ENCODE measurements at regions not wholly inside any gene's neighbourhood (a gene's known extent, or its start where the extent isn't known, plus 50 kb on each side); places are given as distances from the start of the nearest gene placed in this dataset.

DNA sequence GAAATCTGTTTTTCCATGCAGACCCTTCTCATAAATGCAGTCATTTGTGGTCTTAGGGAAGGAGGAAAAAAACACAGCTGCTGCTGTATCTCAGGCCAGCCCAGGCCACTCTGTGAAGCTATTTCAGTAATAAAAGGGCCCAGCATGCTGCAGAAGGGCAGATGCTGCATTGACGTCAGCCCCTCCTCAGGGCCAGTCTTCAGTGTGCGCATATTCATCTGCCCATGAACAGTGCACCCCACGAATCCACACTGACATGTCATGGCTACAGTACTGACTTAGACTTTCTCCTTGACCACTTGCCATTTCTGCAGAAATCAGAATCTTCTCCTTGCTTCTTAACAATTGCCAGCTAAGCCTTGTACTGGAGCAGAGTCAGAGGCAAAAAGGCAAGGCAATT is 304.7 kb downstream of the GABRG2 start:
- ChIA-PET CTCF (no interaction called here), POLR2A (no interaction called here)
- BruUV-seq (replicated peaks): no TSS peak

DNA sequence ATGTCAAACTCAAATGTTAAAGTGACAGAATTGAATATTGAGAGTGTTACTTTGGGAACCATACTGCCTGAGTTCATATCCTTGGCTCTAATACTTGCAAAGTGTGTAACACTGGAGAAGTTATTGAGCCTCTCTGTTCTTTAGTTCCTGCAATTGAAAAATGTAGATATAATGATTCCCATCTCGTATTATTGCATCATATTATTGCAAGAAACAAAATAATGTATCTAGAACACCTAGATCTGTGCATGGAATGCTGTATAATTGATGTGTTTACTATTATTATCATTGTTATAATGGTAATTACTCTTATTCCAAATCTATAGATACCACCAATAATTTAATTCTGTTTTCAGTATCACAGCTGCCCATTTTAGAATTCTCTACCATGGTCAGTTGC is 310.3 kb downstream of the GABRG2 start:
- DNase-seq (ENCODE audit: low read depth, low spot score) (no peak), ATAC-seq (no peak)
- intact Hi-C loops (cut with micrococcal nuclease; ENCODE audit: unreplicated experiment) (no loop called here), in situ Hi-C loops (cut with HindIII; ENCODE audit: low pct_unique_long_range_greater_than_20kb, low sequenced_read_pairs) (no loop called here)
- ChIA-PET POLR2A (no interaction called here), CTCF (no interaction called here)
- Histone ChIP-seq H3K27me3 (ENCODE audit: control insufficient read depth, insufficient read depth, low read length) (no peaks in the 10 kb centered on the region), H3K27ac (ENCODE audit: low read length) (no peak overlapping the region), H3K4me3 (ENCODE audit: low read depth in 2 of 2, low read length in 2 of 2) (no peak overlapping the region), H3K36me3 (ENCODE audit: control insufficient read depth, insufficient read depth, low read length) (no peaks in the 10 kb centered on the region), H3K9me3 (ENCODE audit: control insufficient read depth, insufficient read depth, low read depth, low read length) (no peaks in the 10 kb centered on the region), H3K4me1 (ENCODE audit: control insufficient read depth, insufficient read depth, low read length) (no peaks in the 10 kb centered on the region)
- TF ChIP-seq TCF7L2 (IDR thresholded peaks at IDR 0.05; ENCODE audit: low read depth, low read length): no peak
- no peak for TF ChIP-seq SIN3A (IDR thresholded peaks at IDR 0.05; ENCODE audit: borderline replicate concordance, insufficient read depth, low read depth, low read length)
- TF ChIP-seq POLR2AphosphoS5 (IDR thresholded peaks at IDR 0.05; ENCODE audit: low read depth, low read length): no peak
- TF ChIP-seq, protein P1, sequence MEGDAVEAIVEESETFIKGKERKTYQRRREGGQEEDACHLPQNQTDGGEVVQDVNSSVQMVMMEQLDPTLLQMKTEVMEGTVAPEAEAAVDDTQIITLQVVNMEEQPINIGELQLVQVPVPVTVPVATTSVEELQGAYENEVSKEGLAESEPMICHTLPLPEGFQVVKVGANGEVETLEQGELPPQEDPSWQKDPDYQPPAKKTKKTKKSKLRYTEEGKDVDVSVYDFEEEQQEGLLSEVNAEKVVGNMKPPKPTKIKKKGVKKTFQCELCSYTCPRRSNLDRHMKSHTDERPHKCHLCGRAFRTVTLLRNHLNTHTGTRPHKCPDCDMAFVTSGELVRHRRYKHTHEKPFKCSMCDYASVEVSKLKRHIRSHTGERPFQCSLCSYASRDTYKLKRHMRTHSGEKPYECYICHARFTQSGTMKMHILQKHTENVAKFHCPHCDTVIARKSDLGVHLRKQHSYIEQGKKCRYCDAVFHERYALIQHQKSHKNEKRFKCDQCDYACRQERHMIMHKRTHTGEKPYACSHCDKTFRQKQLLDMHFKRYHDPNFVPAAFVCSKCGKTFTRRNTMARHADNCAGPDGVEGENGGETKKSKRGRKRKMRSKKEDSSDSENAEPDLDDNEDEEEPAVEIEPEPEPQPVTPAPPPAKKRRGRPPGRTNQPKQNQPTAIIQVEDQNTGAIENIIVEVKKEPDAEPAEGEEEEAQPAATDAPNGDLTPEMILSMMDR (IDR thresholded peaks at IDR 0.05): no peak
- no peak for TF ChIP-seq REST (IDR thresholded peaks at IDR 0.05; ENCODE audit: insufficient read depth in 1 of 2, low read depth in 2 of 2, low read length in 1 of 2)
- no TSS peak for BruUV-seq (replicated peaks)

More for the DNA sequence above, 304.7 kb downstream of the GABRG2 start:
- Histone ChIP-seq H3K4me3 (ENCODE audit: low read depth in 2 of 2, low read length in 2 of 2) (no peak overlapping the region), H3K27me3 (ENCODE audit: control insufficient read depth, insufficient read depth, low read length) (no peaks in the 10 kb centered on the region), H3K4me1 (ENCODE audit: control insufficient read depth, insufficient read depth, low read length) (no peaks in the 10 kb centered on the region), H3K36me3 (ENCODE audit: control insufficient read depth, insufficient read depth, low read length) (no peaks in the 10 kb centered on the region), H3K9me3 (ENCODE audit: control insufficient read depth, insufficient read depth, low read depth, low read length) (no peaks in the 10 kb centered on the region), H3K27ac (ENCODE audit: low read length) (no peak overlapping the region)
- intact Hi-C loops (cut with micrococcal nuclease; ENCODE audit: unreplicated experiment) (no loop called here), in situ Hi-C loops (cut with HindIII; ENCODE audit: low pct_unique_long_range_greater_than_20kb, low sequenced_read_pairs) (no loop called here)
- TF ChIP-seq POLR2AphosphoS5 (IDR thresholded peaks at IDR 0.05; ENCODE audit: low read depth, low read length) (no peak), REST (IDR thresholded peaks at IDR 0.05; ENCODE audit: insufficient read depth in 1 of 2, low read depth in 2 of 2, low read length in 1 of 2) (no peak), TCF7L2 (IDR thresholded peaks at IDR 0.05; ENCODE audit: low read depth, low read length) (no peak), SIN3A (IDR thresholded peaks at IDR 0.05; ENCODE audit: borderline replicate concordance, insufficient read depth, low read depth, low read length) (no peak)
- TF ChIP-seq, protein P1 (IDR thresholded peaks at IDR 0.05): no peak
- DNase-seq (ENCODE audit: low read depth, low spot score) (no peak), ATAC-seq (no peak)

All from Panc1 (cell line).